ENCODE measurements at regions not wholly inside any gene's neighbourhood (a gene's known extent, or its start where the extent isn't known, plus 50 kb on each side); places are given as distances from the start of the nearest gene placed in this dataset.

- no peaks in the 10 kb centered on the region for H3K9me3 ChIP-seq (ENCODE audit: severe bottlenecking)
- TF ChIP-seq, protein P1, sequence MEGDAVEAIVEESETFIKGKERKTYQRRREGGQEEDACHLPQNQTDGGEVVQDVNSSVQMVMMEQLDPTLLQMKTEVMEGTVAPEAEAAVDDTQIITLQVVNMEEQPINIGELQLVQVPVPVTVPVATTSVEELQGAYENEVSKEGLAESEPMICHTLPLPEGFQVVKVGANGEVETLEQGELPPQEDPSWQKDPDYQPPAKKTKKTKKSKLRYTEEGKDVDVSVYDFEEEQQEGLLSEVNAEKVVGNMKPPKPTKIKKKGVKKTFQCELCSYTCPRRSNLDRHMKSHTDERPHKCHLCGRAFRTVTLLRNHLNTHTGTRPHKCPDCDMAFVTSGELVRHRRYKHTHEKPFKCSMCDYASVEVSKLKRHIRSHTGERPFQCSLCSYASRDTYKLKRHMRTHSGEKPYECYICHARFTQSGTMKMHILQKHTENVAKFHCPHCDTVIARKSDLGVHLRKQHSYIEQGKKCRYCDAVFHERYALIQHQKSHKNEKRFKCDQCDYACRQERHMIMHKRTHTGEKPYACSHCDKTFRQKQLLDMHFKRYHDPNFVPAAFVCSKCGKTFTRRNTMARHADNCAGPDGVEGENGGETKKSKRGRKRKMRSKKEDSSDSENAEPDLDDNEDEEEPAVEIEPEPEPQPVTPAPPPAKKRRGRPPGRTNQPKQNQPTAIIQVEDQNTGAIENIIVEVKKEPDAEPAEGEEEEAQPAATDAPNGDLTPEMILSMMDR (IDR thresholded peaks at IDR 0.05; ENCODE audit: poor library complexity, severe bottlenecking): no peak
- no peaks in the 10 kb centered on the region for H3K4me1 ChIP-seq (ENCODE audit: insufficient read depth, poor library complexity, severe bottlenecking)
- no peak for ATAC-seq (ENCODE audit: low read depth)
- H3K4me3 ChIP-seq (ENCODE audit: severe bottlenecking): no peak overlapping the region
- no peak for DNase-seq (ENCODE audit: low spot score)
- peaks cover 2% of the 10 kb centered on the region for H3K27me3 ChIP-seq (ENCODE audit: insufficient read depth, poor library complexity, severe bottlenecking)
- no peak overlapping the region for H3K27ac ChIP-seq (ENCODE audit: poor library complexity, severe bottlenecking)
- H3K36me3 ChIP-seq (ENCODE audit: low read depth): no peaks in the 10 kb centered on the region
Observed at GRCh38 chr6:95204178-95204577, 373.2 kb upstream of the MANEA start.

DNA sequence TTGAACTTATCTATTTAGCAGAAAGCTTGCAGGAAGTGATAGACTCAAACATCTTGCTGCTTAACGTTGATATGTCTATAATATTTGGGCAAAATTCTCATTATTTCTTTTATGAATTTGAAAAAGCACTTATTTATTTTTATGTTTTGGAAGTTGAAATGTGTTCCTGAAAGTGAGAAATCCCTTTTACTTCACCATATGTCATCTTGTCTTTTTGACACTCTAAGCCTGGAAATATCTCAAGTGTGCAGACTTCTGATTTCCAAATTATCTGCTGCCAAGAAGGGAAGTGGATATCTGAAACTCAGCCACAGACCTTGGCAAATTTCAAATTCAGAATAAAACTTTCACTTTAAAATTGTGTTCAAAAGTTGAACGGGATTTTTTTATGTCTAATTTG, 368.7 kb upstream of the MANEA start:
- no peak for ATAC-seq (ENCODE audit: low read depth)
- TF ChIP-seq, protein P1 (IDR thresholded peaks at IDR 0.05; ENCODE audit: poor library complexity, severe bottlenecking): no peak
- Histone ChIP-seq H3K9me3 (ENCODE audit: severe bottlenecking) (no peaks in the 10 kb centered on the region), H3K4me1 (ENCODE audit: insufficient read depth, poor library complexity, severe bottlenecking) (no peaks in the 10 kb centered on the region), H3K4me3 (ENCODE audit: severe bottlenecking) (no peak overlapping the region), H3K36me3 (ENCODE audit: low read depth) (no peaks in the 10 kb centered on the region), H3K27me3 (ENCODE audit: insufficient read depth, poor library complexity, severe bottlenecking) (peaks cover 7% of the 10 kb centered on the region), H3K27ac (ENCODE audit: poor library complexity, severe bottlenecking) (no peak overlapping the region)
- no peak for DNase-seq (ENCODE audit: low spot score)

GRCh38 chr6:95209074-95209473, 368.3 kb upstream of the MANEA start:
- DNase-seq (ENCODE audit: low spot score) (no peak), ATAC-seq (ENCODE audit: low read depth) (no peak)
- TF ChIP-seq, protein P1 (IDR thresholded peaks at IDR 0.05; ENCODE audit: poor library complexity, severe bottlenecking): no peak
- H3K36me3 ChIP-seq (ENCODE audit: low read depth): no peaks in the 10 kb centered on the region
- H3K9me3 ChIP-seq (ENCODE audit: severe bottlenecking): no peaks in the 10 kb centered on the region
- peaks cover 7% of the 10 kb centered on the region for H3K27me3 ChIP-seq (ENCODE audit: insufficient read depth, poor library complexity, severe bottlenecking)
- no peak overlapping the region for H3K4me3 ChIP-seq (ENCODE audit: severe bottlenecking)
- no peak overlapping the region for H3K27ac ChIP-seq (ENCODE audit: poor library complexity, severe bottlenecking)
- no peaks in the 10 kb centered on the region for H3K4me1 ChIP-seq (ENCODE audit: insufficient read depth, poor library complexity, severe bottlenecking)

DNA sequence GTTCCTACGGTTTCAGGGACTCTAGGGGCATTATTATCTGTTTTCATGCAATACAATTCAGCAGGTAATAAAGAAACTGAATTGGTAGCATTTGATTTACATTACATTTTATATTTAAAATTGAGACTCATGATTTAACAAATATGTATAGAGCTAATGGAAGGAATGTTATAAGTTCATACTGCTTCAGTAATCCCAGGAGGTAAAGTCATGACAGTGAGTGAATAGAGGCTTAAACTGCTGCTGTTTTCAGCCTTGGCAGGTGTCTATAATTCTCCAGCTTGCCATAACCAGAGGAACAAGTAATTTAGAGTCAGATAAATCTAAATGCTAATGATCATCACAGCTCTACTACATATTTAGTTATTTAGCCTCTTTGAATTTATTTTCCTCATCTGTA, 360.8 kb upstream of the MANEA start:
- peaks cover 9% of the 10 kb centered on the region for H3K27me3 ChIP-seq (ENCODE audit: insufficient read depth, poor library complexity, severe bottlenecking)
- H3K4me3 ChIP-seq (ENCODE audit: severe bottlenecking): no peak overlapping the region
- H3K27ac ChIP-seq (ENCODE audit: poor library complexity, severe bottlenecking): no peak overlapping the region
- H3K9me3 ChIP-seq (ENCODE audit: severe bottlenecking): no peaks in the 10 kb centered on the region
- DNase-seq (ENCODE audit: low spot score) (no peak), ATAC-seq (ENCODE audit: low read depth) (no peak)
- TF ChIP-seq, protein P1 (IDR thresholded peaks at IDR 0.05; ENCODE audit: poor library complexity, severe bottlenecking): no peak
- H3K4me1 ChIP-seq (ENCODE audit: insufficient read depth, poor library complexity, severe bottlenecking): no peaks in the 10 kb centered on the region
- H3K36me3 ChIP-seq (ENCODE audit: low read depth): no peaks in the 10 kb centered on the region

GRCh38 chr6:95227351-95227750, 350.0 kb upstream of the MANEA start:
- TF ChIP-seq, protein P1 (IDR thresholded peaks at IDR 0.05; ENCODE audit: poor library complexity, severe bottlenecking): no peak
- no peak overlapping the region for H3K4me3 ChIP-seq (ENCODE audit: severe bottlenecking)
- H3K4me1 ChIP-seq (ENCODE audit: insufficient read depth, poor library complexity, severe bottlenecking): no peaks in the 10 kb centered on the region
- ATAC-seq (ENCODE audit: low read depth) (no peak), DNase-seq (ENCODE audit: low spot score) (no peak)
- H3K36me3 ChIP-seq (ENCODE audit: low read depth): no peaks in the 10 kb centered on the region
- no peaks in the 10 kb centered on the region for H3K9me3 ChIP-seq (ENCODE audit: severe bottlenecking)
- H3K27ac ChIP-seq (ENCODE audit: poor library complexity, severe bottlenecking): no peak overlapping the region
- peaks cover 11% of the 10 kb centered on the region for H3K27me3 ChIP-seq (ENCODE audit: insufficient read depth, poor library complexity, severe bottlenecking)

Measured in RWPE2 (cell line).